ENCODE measurements at regions not wholly inside any gene's neighbourhood (a gene's known extent, or its start where the extent isn't known, plus 50 kb on each side); places are given as distances from the start of the nearest gene placed in this dataset.

GRCh38 chr12:93151079-93151762 is 222.1 kb upstream of the EEA1 start:
- no peak for DNase-seq (ENCODE audit: low read depth in 1 of 2, low spot score in 1 of 2)

GRCh38 chr12:93152617-93153016 is 223.5 kb upstream of the EEA1 start:
- no peak for DNase-seq (ENCODE audit: low read depth in 1 of 2, low spot score in 1 of 2)

GRCh38 chr12:93153321-93153720 is 224.2 kb upstream of the EEA1 start:
- DNase-seq (ENCODE audit: low read depth in 1 of 2, low spot score in 1 of 2), result no peak

- DNase-seq (ENCODE audit: low read depth in 1 of 2, low spot score in 1 of 2), result no peak
These were observed 223.5 kb upstream of the NUDT4 start for GRCh38 chr12:93154096-93154728.

GRCh38 chr12:93154753-93155480 is 222.8 kb upstream of the NUDT4 start:
- no peak for DNase-seq (ENCODE audit: low read depth in 1 of 2, low spot score in 1 of 2)

- no peak for DNase-seq (ENCODE audit: low read depth in 1 of 2, low spot score in 1 of 2)
These were observed 221.5 kb upstream of the NUDT4 start for GRCh38 chr12:93156086-93156716.

- no peak for DNase-seq (ENCODE audit: low read depth in 1 of 2, low spot score in 1 of 2)
These were observed 220.4 kb upstream of the NUDT4 start for GRCh38 chr12:93157279-93157678.

GRCh38 chr12:93158065-93158843 is 219.5 kb upstream of the NUDT4 start:
- no peak for DNase-seq (ENCODE audit: low read depth in 1 of 2, low spot score in 1 of 2)

- no peak for DNase-seq (ENCODE audit: low read depth in 1 of 2, low spot score in 1 of 2)
These were observed 214.3 kb upstream of the NUDT4 start for GRCh38 chr12:93163260-93164036.

- DNase-seq (ENCODE audit: low read depth in 1 of 2, low spot score in 1 of 2), result no peak
These were observed 213.4 kb upstream of the NUDT4 start for GRCh38 chr12:93164103-93164880.

- DNase-seq (ENCODE audit: low read depth in 1 of 2, low spot score in 1 of 2), result no peak
These were observed 212.3 kb upstream of the NUDT4 start for GRCh38 chr12:93165384-93165932.

- DNase-seq (ENCODE audit: low read depth in 1 of 2, low spot score in 1 of 2), result no peak
These were observed 211.0 kb upstream of the NUDT4 start for GRCh38 chr12:93166541-93167307.

- no peak for DNase-seq (ENCODE audit: low read depth in 1 of 2, low spot score in 1 of 2)
These were observed 210.4 kb upstream of the NUDT4 start for GRCh38 chr12:93167331-93167730.

- DNase-seq (ENCODE audit: low read depth in 1 of 2, low spot score in 1 of 2), result no peak
These were observed 209.8 kb upstream of the NUDT4 start for GRCh38 chr12:93167841-93168492.

- no peak for DNase-seq (ENCODE audit: low read depth in 1 of 2, low spot score in 1 of 2)
These were observed 209.0 kb upstream of the NUDT4 start for GRCh38 chr12:93168751-93169150.

- no peak for DNase-seq (ENCODE audit: low read depth in 1 of 2, low spot score in 1 of 2)
These were observed 208.2 kb upstream of the NUDT4 start for GRCh38 chr12:93169536-93169935.

- DNase-seq (ENCODE audit: low read depth in 1 of 2, low spot score in 1 of 2), result no peak
These were observed 206.8 kb upstream of the NUDT4 start for GRCh38 chr12:93170928-93171327.

All from activated T-helper 1 cell treated with anti-CD3 and anti-CD28 coated beads, Interleukin-2, amount 50 U/mL, for 16 hours (primary cell).